ENCODE measurements at regions not wholly inside any gene's neighbourhood (a gene's known extent, or its start where the extent isn't known, plus 50 kb on each side); places are given as distances from the start of the nearest gene placed in this dataset.

DNA sequence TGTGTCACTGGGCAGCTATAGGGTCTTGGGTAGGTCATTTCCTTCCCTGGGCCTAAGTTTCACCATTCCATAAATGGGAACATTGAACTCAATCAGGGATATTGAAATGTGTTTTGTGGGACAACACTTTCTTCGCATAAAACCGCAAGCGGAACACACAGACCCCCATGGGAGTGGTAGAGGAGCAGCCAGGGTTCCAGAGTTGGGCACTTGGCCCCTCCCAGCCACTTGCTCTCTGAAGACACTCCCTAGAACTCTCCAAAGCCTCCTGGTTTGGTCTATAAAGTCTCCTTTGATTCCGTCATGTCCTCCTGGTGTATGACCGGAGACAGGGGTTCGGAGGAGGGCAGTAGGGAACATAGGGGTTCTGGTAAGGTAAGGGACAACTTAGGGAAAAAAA is 271.7 kb downstream of the UACA start:
- no peak for DNase-seq (ENCODE audit: low read depth in 3 of 3)

DNA sequence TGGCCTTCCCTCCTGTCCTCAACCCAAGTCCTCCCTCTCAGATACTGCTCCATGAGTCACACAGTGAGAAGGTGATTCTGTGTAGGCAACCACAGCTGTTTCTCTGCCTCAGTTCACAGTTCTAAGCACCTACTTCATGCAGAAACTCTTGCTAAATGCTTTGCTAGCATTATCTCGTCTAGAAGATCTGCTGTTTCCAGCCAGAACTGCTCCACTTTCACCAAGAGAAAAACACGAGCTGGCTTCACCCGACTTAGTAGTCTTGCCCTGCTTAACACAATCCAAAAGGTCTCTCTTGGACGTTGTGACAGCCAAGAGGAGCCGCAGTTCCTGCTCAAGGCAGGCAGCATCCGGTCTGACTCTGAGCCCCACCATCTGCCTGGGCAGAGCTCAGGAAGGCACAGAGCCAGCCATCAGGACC is 272.1 kb downstream of the UACA start:
- DNase-seq (ENCODE audit: low read depth in 3 of 3) = no peak

DNA sequence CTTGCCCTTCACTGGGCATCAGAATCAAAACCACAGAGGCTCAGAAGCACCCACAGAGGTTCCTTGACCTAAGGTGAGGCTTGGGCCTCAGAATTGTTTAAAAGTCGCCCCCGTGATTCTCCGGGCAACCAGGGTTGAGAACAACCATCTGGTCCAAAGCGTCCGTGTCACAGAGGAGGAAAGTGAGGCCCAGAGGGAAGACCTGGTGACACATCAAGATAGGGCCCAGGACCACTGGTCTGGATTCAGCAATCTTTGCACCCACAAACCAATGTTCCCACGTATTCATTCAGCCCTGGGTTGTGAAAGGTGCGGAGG is 272.6 kb downstream of the UACA start:
- no peak for DNase-seq (ENCODE audit: low read depth in 3 of 3)

DNA sequence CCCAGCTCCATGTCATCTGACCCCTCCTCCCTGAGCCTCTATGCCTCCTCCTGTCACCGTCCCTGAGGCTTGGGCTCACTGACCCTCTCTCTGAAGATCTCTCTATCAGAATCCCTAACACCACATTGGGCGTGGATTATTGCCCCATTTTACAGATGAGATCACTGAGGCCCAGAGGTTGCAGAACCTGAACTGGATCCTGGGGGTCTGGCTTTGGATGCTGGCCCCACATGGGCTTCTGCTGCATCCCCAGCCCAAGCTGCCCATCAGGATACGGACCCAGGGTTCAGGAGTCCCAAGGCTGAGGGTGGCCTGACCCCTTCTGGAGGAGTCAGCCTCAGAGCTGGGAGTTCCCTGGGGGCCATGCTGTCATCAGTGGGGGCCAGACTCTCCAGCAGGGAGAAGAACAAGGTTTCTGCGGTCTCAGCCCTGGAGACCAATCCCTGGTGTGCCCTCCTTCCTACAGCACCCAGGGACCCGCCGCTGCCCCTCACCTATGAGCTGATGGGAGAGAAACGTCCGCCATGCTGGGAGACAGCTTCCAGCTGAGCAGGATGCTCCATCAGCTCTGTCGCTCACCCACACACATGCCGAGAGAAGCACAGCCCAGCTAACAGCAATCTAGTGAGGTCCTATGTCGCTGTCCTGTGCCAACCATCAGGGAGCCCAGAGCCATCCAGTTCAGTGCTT is 273.1 kb downstream of the UACA start:
- DNase-seq (ENCODE audit: low read depth in 3 of 3) = no peak

DNA sequence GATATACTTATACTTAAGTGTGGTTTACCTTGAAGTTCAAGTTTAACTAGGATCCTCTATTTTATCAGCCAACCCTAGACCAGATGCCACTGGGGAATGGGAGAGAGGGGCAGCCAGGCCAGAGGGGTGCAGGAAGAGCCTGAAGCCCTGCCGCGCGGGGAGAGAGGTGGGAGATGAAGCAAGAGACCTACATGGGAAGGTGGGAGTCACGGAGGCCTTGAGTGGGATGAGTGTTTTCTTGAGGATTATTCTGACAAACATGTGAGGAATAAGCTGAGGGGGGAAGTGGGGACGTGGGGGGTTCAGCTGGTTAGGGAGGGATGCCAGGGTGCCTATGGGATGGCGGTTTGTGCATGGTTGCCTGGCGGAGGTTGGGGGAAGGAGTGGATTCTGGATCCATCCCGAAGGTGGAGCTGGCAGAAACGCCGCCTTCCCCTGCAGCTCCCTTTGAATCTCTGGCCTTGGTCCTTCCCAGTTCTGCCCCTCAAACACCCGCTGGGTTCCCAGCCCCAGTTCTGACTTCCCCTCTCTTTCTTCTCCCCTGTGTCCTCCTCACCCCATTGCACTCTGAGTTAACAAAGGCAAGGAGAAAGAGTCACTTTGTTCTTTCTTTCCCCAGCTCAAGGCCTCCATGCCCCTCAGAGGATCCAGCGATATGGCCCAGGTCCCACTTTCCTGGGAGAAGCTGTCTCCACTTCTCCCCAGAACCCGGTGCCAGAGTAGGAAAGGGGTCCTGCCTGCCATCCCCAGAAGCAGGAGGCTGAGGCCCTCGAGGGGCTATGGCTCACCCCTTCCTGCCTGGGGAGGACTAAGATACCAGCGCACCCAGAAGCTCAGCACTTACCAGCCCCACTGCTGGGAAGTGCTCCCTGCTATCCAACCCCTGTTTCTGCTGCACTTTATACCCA is 274.2 kb downstream of the UACA start:
- DNase-seq (ENCODE audit: low read depth in 3 of 3) = no peak

DNA sequence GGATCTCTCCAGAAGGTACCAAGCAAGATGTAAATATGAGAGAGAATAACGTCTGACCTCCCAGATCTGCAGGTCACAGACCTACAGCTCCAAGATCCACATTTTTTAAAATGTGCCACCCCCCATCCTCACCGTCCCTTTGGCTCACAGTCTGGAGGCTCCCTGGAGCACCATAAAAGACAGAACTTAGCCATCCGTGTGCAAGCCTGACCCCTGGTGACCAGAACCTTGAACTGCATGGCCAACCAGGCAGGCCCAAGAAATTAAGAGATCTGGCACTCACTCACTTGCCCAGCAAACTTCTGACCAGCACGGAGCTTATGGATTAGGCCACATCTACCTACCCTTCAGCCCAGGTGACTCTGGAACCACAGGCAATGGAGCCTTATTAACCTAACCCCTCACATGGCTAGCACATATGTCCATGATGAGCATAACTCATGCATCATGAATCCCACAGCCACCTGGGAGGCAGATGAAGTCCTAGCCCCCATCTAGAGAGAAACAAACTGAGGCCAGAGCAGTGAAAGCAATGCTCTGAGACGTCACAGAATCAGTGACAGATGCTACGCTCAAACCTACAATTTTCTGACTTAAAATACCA is 275.3 kb downstream of the UACA start:
- peak; percentile 46 to 70 (median 57) for DNase-seq (ENCODE audit: low read depth in 3 of 3)

DNA sequence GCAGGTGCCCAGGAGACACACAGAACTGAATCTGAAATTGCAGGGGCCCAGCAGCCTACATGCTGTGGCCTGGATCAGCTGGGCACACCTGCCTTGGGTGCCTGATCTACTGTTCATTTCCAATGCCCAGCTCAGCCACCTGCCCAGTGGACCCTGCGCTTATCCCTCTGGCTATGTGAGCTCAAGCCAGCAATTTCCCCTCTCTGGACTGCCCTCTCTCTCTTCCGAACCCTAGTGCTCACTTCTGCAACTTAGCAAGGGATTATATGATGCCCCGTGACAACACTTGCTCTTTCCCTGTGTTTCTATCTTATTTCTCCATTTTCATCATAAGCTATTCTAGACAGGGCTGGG is 276.0 kb downstream of the UACA start:
- DNase-seq (ENCODE audit: low read depth in 3 of 3) = no peak

DNA sequence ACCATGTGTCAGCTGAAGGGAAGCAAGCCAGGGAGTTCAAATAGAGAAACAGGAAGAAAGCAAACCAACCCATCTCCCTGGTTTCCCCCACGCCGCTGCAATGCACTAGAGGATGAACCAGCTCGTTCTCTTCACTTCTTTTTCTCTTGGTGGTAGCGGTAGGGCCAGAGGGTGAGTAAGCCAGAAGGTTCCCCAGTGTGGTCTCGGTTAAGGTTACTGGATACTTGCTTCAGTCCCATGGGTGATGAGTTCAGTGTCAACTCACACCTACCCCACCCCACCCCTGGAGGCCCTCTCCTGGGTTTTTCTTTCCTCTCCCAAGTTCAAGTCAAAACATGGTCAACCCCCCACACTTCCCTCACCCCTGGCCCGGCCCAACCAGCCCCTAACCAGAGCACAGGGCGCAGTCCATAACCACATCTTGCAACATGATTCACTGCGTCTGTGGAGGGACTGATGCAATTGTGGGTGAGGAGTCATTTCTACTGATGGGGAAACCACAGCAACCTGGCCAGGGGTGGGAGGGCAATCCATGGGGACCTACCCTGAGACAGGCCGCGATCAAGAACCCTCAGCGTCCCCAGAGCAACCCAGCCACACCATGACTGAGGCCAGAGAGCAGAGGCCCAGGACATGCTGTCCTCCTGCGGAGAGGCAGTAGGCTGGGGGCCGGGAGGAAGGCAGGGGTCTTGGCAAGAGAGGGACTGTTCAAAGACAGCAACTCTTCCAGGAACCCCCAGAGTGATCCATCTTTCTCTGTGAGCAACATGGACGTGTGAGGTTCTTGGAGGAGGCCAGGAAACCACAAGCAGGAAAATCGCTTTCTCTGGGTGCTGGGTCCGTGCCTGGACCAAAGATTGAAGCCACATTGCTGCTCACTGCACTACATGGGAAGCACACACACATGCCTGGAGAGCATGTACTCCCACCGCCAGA is 276.6 kb downstream of the UACA start:
- DNase-seq (ENCODE audit: low read depth in 3 of 3) = peak; percentile 28 to 76 (median 31)

DNA sequence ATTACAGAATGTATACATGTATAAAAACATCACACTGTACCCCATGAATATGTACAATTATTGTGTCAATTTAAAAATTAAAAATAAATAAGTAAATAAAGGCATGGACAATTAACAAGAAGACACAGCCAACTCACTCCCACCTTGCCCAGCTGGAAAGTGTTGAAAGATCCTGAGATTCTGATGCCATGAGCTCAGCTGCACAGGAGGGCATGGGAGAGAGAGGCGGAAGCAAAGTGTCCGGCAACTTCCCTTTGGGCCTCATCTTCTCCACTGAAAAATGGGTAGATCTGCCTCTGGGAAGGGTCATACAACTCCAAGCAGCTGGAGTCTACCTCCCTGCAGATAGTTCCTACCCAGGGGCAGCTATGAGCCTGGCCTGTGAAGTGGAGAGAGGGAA is 277.3 kb downstream of the UACA start:
- no peak for DNase-seq (ENCODE audit: low read depth in 3 of 3)

DNA sequence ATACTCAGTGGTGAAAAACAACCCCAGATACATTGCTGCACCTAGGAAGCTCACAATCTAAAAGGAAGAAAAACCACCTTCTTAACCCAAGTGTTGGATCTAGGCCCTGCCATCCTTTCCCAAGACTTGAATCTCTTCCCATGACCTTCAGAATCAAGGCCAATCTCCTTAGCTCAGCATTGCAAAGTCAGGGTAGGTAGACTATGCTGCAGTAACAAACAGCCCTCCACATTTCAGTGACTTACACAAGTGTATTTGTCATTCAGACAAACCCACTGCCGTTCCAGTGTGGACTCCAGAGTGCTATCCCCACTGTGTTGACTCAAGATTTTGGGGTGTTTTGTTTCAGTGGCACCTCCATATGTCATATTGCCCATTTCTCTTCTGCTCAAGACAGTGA is 278.4 kb downstream of the UACA start:
- DNase-seq (ENCODE audit: low read depth in 3 of 3) = no peak

DNA sequence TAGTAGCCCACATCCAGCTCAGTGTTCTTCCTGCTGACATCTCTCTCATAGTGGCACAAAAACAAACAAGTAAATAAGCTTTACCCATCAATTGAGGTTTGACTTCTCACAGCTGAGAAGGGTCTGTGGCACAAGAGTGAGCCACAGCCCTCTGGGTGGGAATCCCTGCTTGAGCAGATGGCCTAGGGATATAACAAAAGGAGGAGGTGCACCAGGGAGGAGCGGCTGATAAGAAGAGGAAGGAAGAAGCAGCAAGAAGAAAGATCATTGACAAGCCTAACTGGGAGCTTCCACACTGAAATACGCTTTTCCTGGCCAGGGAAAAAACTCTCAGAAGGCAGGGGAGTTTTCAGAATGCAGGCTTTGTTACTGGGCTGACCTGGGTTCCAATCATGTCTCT is 279.8 kb downstream of the UACA start:
- no peak for DNase-seq (ENCODE audit: low read depth in 3 of 3)

DNA sequence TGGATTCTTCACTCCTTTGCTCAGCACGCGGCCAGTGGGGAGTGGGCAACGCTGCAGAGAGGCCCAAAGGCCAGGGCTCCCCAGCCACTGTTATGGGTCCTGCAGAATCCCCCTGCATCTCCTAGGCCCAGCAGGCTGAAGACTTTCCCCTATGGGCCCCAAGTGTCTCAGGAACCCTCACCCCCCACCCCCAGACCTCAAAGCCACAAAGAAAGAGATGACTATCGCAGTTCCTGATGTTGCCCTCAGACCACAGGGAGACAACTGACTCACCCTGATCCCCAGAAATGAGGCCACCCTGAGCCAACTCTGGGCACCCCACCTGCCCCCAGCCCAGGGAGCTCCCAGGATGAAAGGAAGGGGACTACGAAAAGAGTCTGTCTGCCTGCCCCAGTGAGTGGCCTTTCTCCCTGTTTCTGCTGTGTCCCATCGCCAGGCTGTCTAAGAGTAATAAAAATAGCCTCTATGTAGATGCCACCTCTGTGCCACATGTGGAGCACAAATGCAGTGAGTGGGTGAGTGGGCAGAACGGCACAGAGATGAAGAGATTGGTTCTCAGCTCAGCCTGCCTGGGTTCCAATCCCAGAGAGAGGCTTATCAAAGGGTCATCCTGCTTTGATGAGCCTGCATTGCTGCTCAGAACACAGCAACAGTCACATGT is 283.0 kb downstream of the UACA start:
- DNase-seq (ENCODE audit: low read depth in 3 of 3) = peak in 1 of 3 experiments; percentile 63

DNA sequence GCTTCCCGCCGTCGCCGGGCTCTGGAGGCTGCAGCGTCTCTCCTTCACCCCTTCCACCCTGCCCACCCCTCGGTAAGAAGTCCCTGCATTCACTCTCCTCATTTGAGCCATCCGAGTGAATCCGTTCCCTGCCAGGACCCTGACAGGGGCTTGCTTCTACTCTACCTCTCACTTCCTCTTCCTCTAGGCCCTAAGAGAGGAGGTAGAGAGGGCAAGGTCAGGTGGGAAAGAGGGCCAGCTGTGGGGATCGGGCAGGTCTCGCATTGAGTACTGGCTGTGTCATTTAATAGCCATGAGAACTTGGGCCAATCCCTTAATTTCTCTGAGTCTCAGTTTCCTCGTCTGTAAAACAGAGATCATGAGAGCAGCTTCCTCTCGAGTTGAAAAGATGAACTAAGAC is 283.6 kb downstream of the UACA start:
- no peak for DNase-seq (ENCODE audit: low read depth in 3 of 3)

DNA sequence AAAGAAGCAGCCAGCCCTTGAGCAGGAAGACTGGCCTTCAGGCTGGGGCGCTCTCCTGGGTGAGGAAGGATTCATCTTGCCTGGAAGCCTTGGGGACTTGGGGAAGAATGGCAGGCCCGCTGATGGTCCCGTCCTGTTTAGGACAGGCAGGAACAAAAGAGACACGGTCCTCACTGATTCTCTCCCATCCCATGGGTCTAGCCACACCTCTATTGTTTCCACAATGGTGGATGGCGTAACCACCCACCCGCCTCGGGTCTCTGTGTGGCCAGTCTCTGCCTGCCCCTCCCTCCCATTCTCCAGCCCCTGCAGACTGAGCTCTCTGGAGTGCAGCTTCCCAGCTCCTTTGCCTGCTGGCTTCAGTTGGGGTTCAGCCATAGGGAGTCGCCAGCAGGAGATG is 284.3 kb downstream of the UACA start:
- DNase-seq (ENCODE audit: low read depth in 3 of 3) = no peak

DNA sequence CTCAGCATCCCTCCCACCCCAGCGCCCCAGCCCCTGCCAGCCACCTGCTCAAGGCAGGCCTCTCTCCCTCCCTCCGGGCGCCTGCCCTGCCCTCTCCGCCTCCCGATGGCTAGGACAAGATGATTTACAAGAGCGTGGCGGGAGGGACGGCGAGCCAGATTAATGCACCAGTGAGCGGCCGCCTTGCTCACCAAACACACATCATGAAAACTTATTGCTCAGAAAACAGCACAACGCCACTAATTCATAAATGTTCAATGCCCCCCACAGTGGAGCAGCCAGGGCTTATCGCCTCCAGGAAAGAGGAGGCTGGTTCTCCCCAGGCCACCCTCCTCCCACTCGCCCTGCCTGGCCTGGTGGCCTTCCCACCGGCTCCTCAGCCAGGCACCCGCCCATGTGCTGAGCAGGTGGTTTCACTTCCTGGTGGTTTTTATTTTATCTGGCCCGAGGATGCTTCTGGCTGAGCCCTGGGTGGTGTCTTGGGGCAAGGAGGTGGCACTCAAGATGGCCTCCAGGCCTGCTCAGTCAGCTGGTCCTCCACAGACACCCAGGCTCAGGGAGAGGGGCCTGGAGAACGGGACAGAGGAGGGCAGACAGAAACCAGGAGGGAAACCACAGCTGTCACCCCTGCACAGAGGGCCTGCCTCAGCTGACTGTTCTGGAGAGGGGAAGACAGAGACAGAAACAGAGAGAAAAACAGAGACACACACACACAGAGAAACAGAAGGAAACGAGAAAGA is 284.9 kb downstream of the UACA start:
- no peak for DNase-seq (ENCODE audit: low read depth in 3 of 3)

DNA sequence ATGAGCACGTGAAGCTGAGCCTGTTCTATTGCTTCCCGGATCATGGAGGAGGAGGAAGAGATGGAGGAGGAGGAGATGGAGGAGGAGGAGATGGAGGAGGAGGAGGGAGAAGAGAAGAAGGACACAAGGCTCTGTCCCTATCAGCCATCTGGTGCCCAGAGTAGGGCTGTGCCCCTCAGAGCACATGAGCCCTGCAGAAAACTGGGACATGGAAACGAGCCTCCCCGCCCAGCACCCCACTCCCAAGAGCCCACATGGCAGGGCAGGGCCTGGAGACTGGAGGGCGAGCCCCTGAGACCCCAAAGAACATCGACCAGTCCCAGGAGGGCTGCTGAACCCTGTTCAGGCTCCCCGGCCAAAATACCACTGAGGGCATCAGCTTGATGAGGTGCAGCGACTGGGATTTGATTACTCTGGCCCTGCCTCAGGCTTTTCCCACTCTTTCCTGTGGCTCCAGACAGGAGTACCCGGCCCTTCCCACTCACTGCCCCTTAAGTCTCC is 285.6 kb downstream of the UACA start:
- DNase-seq (ENCODE audit: low read depth in 3 of 3) = no peak

DNA sequence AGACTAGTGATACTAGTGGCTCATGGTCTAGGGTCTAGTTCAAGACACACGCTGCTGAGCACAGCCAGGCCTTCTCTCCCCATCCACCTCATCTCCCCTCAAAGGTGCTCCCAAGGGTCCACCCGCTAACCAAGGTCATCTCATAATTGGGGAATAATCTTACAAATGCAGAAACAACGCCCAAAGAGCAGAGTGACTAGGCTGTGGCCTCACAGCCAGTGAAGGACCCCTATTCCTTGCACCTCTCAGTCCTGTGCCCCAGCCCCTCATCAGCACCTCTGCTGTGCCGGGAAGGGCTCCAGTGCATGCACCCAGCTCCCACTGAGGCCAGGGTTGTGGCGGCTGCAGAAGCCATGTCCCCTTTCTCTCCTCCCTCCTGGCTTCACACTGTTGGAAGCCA is 286.9 kb downstream of the UACA start:
- DNase-seq (ENCODE audit: low read depth in 3 of 3) = no peak

DNA sequence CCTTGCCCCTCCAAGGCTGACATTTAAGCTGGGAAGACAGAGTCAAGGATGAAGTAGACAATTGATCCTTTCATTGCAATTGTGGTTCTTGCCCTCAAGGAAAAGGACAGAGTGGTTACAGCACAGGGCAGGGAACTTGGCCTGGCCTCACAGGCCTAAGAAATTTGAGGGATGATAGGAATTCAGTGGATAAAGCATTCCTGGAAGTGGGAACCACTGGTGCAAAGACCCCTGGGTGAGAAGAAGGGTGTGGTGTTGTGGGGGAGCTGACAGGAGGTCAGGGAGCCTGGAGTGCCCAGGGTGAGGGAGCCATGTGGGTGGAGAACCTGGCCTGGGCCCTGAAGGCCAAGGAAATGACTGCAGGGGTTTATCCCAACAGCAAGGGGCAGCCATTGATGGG is 287.4 kb downstream of the UACA start:
- DNase-seq (ENCODE audit: low read depth in 3 of 3) = no peak

DNA sequence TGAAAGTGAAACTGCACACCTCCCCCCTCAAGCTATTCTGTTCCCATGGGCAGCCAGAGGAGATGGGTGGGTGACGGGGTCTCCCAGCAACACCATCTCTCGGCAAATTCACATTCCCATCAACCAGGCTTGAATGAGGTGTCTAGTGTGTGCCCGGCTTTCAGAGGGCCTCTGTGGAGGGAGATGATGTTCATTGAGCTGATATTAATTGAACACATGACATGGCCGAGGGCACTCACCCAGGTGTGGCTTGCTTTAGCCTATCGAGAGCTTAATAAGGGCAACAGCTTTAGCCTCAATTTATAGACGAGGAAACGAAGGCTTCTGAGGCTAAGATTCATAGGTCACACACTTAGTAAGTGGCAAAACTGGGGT is 288.0 kb downstream of the UACA start:
- DNase-seq (ENCODE audit: low read depth in 3 of 3) = no peak

Measured in stimulated activated CD4-positive, alpha-beta T cell treated with anti-CD3 and anti-CD28 coated beads, TNF-alpha, amount 100 ng/mL, for 24 hours (primary cell).